WTC11 (cell line): ENCODE measurements at regions not wholly inside any gene's neighbourhood (a gene's known extent, or its start where the extent isn't known, plus 50 kb on each side); places are given as distances from the start of the nearest gene placed in this dataset.

Experiments used
- CREM ChIP-seq: sonication (generic); formaldehyde crosslinking; IDR thresholded peaks from 2 replicates; pipeline ENCODE4 v1.8.1; 2022; ENCODE audit warnings: mild to moderate bottlenecking, missing genetic modification reagents, moderate library complexity
- GABPB1 ChIP-seq: sonication (generic); formaldehyde crosslinking; IDR thresholded peaks from 2 replicates; pipeline ENCODE4 v1.8.1; 2023; ENCODE audit warnings: mild to moderate bottlenecking, missing genetic modification reagents
- JUN ChIP-seq: sonication (generic); formaldehyde crosslinking; IDR thresholded peaks from 2 replicates; pipeline ENCODE4 v1.8.0; 2023; ENCODE audit warnings: mild to moderate bottlenecking, missing genetic modification reagents
- TF ChIP-seq, protein P1 (sequence below): fragments of 200-600 bp; IDR thresholded peaks from 2 replicates; pipeline ENCODE4 v1.8.0; 2022; ENCODE audit warnings: antibody characterized with exemption
- TF ChIP-seq, protein P2 (sequence below): sonication (generic); formaldehyde crosslinking; IDR thresholded peaks from 2 replicates; pipeline ENCODE4 v1.8.1; 2022; ENCODE audit warnings: low read depth, missing genetic modification reagents, borderline replicate concordance

DNA sequence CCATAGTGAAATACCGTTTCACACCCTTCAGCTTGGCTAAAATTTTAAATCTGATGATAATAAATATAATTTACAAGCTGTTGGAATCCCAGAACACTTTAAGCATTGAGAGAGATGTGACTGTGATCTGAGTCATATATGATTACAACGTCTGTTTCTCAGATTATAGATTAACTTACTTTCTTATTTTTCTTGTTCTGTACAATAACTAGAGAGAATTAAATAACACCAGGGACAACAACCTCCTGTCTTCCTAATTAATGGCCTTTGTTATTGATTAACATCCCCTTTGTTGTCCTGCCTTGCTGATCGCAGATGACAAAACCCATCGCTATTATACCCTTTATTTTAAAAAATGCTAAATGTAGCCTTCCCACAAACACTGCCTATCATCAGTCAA is 87.8 kb upstream of the EZR start:
- TF ChIP-seq, protein P1, sequence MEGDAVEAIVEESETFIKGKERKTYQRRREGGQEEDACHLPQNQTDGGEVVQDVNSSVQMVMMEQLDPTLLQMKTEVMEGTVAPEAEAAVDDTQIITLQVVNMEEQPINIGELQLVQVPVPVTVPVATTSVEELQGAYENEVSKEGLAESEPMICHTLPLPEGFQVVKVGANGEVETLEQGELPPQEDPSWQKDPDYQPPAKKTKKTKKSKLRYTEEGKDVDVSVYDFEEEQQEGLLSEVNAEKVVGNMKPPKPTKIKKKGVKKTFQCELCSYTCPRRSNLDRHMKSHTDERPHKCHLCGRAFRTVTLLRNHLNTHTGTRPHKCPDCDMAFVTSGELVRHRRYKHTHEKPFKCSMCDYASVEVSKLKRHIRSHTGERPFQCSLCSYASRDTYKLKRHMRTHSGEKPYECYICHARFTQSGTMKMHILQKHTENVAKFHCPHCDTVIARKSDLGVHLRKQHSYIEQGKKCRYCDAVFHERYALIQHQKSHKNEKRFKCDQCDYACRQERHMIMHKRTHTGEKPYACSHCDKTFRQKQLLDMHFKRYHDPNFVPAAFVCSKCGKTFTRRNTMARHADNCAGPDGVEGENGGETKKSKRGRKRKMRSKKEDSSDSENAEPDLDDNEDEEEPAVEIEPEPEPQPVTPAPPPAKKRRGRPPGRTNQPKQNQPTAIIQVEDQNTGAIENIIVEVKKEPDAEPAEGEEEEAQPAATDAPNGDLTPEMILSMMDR = no peak
- TF ChIP-seq GABPB1 (CRISPR knock-in tag) (no peak), JUN (CRISPR knock-in tag) (no peak), CREM (no peak)
- TF ChIP-seq, protein P2, sequence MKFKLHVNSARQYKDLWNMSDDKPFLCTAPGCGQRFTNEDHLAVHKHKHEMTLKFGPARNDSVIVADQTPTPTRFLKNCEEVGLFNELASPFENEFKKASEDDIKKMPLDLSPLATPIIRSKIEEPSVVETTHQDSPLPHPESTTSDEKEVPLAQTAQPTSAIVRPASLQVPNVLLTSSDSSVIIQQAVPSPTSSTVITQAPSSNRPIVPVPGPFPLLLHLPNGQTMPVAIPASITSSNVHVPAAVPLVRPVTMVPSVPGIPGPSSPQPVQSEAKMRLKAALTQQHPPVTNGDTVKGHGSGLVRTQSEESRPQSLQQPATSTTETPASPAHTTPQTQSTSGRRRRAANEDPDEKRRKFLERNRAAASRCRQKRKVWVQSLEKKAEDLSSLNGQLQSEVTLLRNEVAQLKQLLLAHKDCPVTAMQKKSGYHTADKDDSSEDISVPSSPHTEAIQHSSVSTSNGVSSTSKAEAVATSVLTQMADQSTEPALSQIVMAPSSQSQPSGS (CRISPR knock-in tag) = no peak
